ENCODE measurements at regions not wholly inside any gene's neighbourhood (a gene's known extent, or its start where the extent isn't known, plus 50 kb on each side); places are given as distances from the start of the nearest gene placed in this dataset.

DNA sequence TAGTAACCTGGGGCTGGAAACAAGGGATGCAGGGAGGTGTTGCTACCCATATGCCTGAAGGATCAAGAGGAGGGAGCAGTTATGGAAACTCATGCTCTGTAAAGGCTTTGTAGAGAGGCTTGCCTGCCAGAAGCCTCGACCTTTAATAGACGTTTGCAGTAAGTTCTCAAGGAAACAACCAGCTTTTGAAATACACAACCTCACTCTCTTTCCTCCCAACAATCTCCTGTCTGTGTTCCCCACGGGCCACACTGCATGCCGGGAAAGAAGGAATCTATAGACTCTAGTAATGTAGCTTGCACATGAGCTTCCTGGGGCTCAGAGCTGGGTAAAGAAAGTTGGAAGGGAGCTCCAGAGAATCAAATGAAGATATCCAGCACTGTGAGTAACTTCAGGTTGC lies 101.6 kb upstream of the PACRGL start:
- DNase-seq (ENCODE audit: low read depth): no peak

- DNase-seq (ENCODE audit: low read depth): no peak
These were observed 96.5 kb upstream of the PACRGL start for GRCh38 chr4:20603671-20604313.

GRCh38 chr4:20612313-20612712 lies 87.9 kb upstream of the PACRGL start:
- DNase-seq (ENCODE audit: low read depth): no peak

- DNase-seq (ENCODE audit: low read depth): no peak
These were observed 85.4 kb upstream of the PACRGL start for GRCh38 chr4:20614816-20615215.

DNA sequence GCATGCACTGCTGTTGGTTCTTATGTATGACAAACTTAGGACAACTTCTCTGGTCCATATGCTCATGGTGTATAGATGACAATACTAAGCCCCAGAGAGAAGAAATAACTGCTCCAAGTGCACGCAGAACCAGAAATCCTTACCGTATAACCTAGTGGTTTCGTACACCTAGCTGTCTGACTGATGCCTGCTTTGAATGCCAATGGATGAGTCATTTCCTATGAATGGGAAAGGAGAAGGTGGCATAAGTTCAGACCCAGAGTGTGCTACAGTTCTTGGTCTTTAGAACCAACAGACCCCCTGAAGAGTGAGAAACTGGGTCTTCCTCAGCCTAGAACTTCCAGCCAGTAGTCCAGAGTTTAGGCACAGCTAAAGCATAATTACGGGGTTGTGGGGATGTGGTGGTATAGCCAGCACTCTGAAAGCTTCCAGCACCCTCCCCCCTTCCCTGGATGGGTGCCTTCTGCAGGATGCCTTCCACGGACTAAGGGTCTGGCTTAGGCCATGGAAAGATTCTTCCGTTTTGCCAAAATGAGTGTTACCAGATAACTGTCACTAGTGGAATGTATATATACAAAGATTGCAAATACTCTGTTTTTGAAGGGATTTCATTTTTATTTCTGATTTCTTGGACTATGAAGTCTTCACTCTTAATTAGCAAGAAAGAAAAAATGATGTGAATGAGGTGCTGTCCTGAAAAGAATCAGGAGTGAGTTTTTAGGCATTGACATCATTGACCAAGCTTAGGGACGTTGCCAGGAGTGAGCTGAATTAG lies 84.6 kb upstream of the PACRGL start:
- DNase-seq (ENCODE audit: low read depth): no peak

DNA sequence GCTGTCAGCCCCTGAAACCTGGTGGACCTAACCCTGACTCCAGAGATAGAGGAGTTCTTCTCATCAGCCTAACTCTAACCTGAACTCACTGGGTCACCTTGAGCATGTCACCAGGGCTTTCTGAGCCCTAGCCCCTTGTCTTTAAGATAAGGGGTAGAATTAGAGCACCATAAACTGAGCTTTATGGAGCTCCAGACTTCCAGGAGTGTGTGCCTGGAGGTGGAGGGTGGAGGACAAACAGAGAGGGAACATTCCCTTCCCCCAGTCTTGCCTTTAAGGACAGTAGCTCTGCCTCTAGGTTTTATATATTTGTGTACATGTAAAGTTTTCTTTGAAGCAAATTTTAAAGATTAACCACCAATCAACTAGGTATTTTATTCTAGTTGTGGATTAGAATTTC lies 83.9 kb upstream of the PACRGL start:
- DNase-seq (ENCODE audit: low read depth): no peak

- no peak for DNase-seq (ENCODE audit: low read depth)
These were observed 83.4 kb upstream of the PACRGL start for GRCh38 chr4:20616848-20617247.

GRCh38 chr4:20617678-20618396 lies 82.4 kb upstream of the PACRGL start:
- DNase-seq (ENCODE audit: low read depth): no peak

DNA sequence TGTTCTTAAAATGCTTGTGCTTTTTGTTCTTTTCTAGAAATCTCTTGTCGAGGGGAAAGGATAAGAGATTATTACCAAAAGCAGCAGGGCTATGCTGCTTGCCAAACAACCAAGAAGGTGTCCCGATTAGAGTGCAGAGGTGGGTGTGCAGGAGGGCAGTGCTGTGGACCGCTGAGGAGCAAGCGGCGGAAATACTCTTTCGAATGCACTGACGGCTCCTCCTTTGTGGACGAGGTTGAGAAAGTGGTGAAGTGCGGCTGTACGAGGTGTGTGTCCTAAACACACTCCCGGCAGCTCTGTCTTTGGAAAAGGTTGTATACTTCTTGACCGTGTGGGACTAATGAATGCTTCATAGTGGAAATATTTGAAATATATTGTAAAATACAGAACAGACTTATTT lies 81.5 kb upstream of the PACRGL start:
- no peak for DNase-seq (ENCODE audit: low read depth)

GRCh38 chr4:20621476-20621875 lies 78.8 kb upstream of the PACRGL start:
- DNase-seq (ENCODE audit: low read depth): no peak

- no peak for DNase-seq (ENCODE audit: low read depth)
These were observed 77.6 kb upstream of the PACRGL start for GRCh38 chr4:20622701-20623100.

DNA sequence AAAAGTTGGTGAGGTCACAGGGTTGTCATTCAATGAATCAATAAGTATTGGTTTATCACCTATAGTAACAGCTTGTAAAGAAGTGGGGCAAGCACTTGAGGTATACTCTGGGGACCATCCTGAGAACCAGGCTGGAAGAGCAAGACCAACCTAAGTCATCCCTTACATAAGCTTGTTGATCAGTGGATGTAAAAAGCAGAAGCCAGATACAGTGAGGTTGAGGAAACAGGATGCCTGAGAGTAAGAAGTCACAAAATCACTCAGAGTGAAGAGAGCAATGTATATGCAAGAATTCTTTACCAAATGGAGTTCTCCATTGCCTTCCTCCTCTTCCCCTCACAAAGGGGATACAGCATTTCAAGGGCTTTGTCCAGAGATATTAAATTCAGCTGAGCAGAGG lies 76.3 kb upstream of the PACRGL start:
- DNase-seq (ENCODE audit: low read depth): no peak

- DNase-seq (ENCODE audit: low read depth): no peak
These were observed 75.4 kb upstream of the PACRGL start for GRCh38 chr4:20624793-20625374.

- DNase-seq (ENCODE audit: low read depth): no peak
These were observed 74.8 kb upstream of the PACRGL start for GRCh38 chr4:20625426-20625825.

DNA sequence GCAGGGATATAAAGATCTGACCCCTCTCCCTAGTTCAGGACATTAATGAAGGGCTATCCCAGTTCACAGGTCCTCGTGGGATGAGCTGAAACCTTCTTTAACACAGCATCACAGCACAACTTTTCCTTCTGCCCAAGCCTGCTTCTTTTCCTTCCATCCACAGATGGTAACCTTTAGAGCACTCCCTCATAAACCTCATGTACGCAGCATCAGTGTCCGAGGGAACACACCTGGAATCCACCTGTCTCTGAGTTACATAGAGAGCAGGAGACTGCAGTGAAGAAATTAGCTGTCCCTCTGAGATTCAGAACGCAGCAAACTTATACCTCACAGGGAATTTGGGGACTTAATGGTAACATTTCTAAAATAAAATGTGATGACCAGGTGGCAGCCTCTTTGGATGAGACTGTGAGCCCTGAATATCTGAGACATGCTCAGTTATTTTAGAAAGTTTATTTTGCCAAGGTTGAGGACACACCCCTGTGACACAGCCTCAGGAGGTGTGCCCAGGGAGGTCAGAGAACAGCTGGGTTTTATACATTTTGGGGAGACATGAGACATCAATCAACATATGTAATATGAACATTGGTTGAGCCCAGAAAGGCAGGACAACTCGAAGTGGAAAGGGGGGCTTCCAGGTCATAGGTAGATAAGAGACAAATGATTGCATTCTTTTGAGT lies 73.8 kb upstream of the PACRGL start:
- DNase-seq (ENCODE audit: low read depth): no peak

DNA sequence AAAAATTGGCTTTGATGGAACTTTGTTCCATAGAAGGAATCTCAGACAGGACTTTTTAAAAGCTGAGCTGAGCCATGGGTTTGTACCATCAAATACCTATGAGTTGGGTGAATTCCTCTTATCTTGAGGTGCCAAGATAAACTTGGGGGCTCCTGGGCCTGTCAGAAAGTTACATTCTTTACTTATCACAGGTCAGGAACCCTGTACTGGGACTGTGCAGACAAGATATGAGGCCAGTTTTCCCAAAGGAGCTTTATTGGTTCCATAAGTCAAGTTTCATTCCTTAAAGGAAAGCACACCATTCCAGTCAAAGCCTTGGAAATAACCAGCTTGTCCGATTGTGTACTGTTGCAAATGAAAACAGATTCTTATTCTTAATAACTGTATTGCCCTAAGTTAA lies 72.4 kb upstream of the PACRGL start:
- no peak for DNase-seq (ENCODE audit: low read depth)

GRCh38 chr4:20629186-20630106 lies 70.8 kb upstream of the PACRGL start:
- DNase-seq (ENCODE audit: low read depth): no peak

- DNase-seq (ENCODE audit: low read depth): no peak
These were observed 61.4 kb upstream of the PACRGL start for GRCh38 chr4:20638825-20639224.

GRCh38 chr4:20639346-20639745 lies 60.9 kb upstream of the PACRGL start:
- no peak for DNase-seq (ENCODE audit: low read depth)

DNA sequence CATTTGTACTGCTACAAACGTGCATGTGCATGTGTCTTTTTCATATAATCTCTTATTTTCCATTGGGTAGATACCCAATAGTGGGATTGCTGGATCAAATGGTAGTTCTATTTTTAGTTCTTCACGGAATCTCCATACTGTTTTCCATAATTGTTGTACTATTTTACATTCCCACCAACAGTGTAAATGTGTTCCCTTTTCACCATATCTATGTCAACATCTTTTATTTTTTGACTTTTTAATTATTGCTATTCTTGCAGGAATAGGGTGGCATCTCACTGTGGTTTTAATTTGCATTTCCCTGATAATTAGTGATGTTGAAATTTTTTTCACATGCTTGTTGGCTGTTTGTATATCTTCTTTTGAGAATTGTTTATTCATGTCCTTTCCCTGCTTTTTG lies 59.3 kb upstream of the PACRGL start:
- DNase-seq (ENCODE audit: low read depth): no peak

DNA sequence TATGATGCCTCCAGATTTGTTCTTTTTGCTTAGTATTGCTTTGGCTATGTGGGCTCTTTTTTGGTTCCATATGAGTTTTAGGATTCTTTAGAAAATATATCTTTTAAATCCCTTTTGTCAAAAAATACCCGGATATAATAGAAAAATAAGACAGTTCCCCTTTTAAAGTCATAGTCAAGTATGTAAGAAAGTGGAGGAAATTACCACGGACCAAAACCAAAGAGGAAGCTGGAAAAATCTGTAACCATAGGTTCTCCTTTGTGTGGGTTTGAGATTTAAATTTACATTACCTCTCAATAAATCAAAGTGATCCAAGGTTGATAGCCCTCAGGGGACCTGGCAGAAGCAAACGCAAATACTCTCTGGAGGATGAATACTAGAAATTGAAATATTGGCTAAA lies 58.3 kb upstream of the PACRGL start:
- DNase-seq (ENCODE audit: low read depth): no peak

All from forelimb muscle (tissue), 1 donor.